ENCODE measurements at regions not wholly inside any gene's neighbourhood (a gene's known extent, or its start where the extent isn't known, plus 50 kb on each side); places are given as distances from the start of the nearest gene placed in this dataset.

DNA sequence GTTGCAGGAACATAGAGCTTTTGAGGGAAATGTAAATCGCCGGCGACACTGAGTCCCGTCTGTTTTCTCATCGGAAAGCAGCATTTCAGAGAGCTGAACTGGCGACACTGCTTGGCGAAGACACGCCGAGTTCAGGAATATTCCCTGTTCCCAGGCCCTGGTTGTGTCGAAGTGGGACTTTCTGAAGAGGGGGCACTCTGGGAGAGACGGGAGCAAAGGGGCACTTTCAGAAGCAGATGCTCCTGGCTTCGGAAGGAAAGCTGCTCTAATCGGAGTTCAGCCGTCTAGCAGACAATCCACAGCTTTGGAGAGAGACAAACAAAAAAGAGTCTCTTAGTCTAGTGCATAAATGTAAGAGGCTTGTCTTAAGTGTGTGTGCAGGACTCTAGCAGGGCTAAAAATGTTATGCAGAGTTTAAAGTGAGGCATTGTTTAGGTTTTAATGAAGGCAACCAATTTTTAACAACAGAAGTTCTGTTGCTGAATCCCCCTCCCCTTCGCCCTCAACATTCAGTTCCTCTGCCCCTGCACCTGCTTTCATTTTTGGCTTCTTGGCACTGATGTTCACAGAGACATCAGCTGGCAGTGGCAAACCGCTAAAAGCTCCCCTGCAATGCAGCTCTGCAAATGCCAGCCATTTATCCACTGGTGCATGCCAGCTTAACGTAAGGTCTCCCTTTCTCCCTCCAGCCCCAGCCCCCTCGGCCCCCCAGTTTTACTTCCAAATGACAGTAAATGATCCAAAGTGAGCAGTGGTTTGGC is 289.5 kb upstream of the MPDZ start:
- TF ChIP-seq POLR2A (IDR thresholded peaks at IDR 0.05; ENCODE audit: low read depth, low read length) (no peak), POLR2AphosphoS5 (IDR thresholded peaks at IDR 0.05; ENCODE audit: low read depth, low read length) (no peak)

Measured in GM12892 (cell line).